Nephron progenitor cell (in vitro differentiated cells): ENCODE measurements at regions not wholly inside any gene's neighbourhood (a gene's known extent, or its start where the extent isn't known, plus 50 kb on each side); places are given as distances from the start of the nearest gene placed in this dataset.

Experiments used
- DNase-seq: peaks from one replicate; pipeline ENCODE4 v3.0.0; 2021
- H3K27ac Mint-ChIP-seq: 2 replicates; pipeline ENCODE4 v1.8.0; 2021; ENCODE audit warnings: mild to moderate bottlenecking, moderate library complexity, mixed read lengths
- H3K27me3 Mint-ChIP-seq: 2 replicates; pipeline ENCODE4 v1.8.0; 2021; ENCODE audit warnings: mild to moderate bottlenecking, low read depth, mixed read lengths; ENCODE audit not compliant: poor library complexity
- H3K36me3 Mint-ChIP-seq: 2 replicates; pipeline ENCODE4 v1.8.0; 2021; ENCODE audit warnings: low read depth, mixed read lengths
- H3K4me1 Mint-ChIP-seq: 2 replicates; pipeline ENCODE4 v1.8.0; 2021; ENCODE audit warnings: mixed read lengths
- H3K4me3 Mint-ChIP-seq: 2 replicates; pipeline ENCODE4 v1.8.0; 2021; ENCODE audit warnings: mild to moderate bottlenecking, moderate library complexity, mixed read lengths
- H3K9me3 Mint-ChIP-seq: 2 replicates; pipeline ENCODE4 v1.8.0; 2021; ENCODE audit warnings: mild to moderate bottlenecking, moderate library complexity, mixed read lengths
- TF ChIP-seq, protein P1 (sequence below): fragments of 200-600 bp; sonication (generic); IDR thresholded peaks from 2 replicates; pipeline ENCODE4 v1.5.0; 2021; ENCODE audit warnings: antibody characterized with exemption

DNA sequence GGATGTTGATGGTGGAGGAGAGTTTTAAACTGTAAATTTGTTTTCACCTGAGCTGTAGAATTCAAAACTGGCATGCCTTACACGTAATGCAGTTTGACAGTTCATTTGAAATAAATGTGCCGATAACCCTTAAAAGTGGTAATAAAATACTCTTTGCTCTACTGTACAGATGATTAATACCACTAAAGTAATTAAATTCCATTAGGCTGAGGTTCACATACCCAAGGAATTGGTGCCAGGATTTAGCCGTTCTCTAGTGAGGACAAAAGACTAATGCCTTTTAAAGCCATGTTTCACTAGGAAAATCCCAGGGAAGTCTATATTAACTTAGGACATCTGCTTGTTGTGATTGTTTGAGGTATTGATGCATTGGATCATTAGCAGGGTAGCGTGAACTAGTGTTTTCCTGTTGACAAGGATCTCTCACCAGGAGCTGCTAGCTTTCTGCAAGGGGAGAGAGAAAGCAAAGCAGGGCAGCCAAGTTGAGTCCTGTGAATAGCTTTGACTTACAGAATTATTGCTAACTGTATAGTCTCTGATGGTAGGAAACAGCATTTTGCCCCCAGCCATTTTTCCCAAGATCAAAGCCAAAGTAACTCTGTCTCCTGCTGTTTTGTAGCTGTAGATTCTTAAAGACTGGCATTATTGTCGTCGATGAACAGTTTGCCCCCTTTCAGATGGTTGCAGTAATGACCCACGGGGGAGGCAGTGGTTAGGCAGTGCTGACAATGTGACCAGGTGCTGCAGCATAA is 280.9 kb upstream of the FANCL start:
- Mint-ChIP-seq H3K27ac (no peak overlapping the region), H3K4me1 (peaks cover 17% of the 10 kb centered on the region), H3K9me3 (no peaks in the 10 kb centered on the region), H3K27me3 (peaks cover 3% of the 10 kb centered on the region), H3K36me3 (no peaks in the 10 kb centered on the region), H3K4me3 (peak overlapping the region; percentile 25)
- no peak for DNase-seq
- TF ChIP-seq, protein P1, sequence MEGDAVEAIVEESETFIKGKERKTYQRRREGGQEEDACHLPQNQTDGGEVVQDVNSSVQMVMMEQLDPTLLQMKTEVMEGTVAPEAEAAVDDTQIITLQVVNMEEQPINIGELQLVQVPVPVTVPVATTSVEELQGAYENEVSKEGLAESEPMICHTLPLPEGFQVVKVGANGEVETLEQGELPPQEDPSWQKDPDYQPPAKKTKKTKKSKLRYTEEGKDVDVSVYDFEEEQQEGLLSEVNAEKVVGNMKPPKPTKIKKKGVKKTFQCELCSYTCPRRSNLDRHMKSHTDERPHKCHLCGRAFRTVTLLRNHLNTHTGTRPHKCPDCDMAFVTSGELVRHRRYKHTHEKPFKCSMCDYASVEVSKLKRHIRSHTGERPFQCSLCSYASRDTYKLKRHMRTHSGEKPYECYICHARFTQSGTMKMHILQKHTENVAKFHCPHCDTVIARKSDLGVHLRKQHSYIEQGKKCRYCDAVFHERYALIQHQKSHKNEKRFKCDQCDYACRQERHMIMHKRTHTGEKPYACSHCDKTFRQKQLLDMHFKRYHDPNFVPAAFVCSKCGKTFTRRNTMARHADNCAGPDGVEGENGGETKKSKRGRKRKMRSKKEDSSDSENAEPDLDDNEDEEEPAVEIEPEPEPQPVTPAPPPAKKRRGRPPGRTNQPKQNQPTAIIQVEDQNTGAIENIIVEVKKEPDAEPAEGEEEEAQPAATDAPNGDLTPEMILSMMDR: no peak

DNA sequence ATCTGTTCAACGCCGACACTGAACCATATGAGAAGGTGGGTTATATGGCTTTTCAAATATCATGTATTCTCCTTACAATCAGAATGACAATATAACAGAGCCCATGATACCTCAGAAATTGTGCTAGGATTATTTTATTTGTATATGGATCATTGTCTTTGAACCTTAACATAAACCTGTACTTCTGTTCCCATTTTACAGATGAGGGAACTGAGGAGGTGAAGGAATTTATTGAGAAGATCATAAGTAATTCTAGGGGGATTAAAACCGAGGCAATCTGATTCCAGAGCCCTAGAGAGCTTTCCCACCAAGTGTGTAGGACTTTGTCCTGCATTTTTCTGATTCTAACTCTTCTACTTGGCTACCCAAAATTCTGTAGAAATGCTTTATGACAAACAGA is 279.8 kb upstream of the FANCL start:
- Mint-ChIP-seq H3K4me3 (no peak overlapping the region), H3K36me3 (no peaks in the 10 kb centered on the region), H3K27me3 (peaks cover 3% of the 10 kb centered on the region), H3K9me3 (no peaks in the 10 kb centered on the region), H3K27ac (no peak overlapping the region), H3K4me1 (peaks cover 17% of the 10 kb centered on the region)
- TF ChIP-seq, protein P1: no peak
- DNase-seq: no peak

DNA sequence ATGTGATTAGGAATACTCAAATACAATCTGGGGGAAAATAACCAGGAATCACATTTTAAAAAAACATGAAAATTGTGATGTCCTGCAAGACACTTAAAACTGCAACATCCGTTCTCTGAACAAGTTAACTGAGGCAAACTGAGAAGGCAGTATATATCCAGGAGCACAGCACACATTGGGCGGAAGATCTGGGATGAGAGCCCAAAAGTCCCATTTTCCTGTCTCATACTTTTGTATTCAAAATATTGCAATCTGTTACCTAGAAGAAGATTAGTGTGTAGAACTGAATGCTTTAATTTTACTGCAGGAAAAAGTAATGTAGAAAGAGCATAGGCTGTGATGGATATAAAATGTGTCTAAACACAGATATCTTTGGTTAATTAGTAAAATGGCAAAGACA is 276.8 kb upstream of the FANCL start:
- Mint-ChIP-seq H3K27me3 (peaks cover 3% of the 10 kb centered on the region), H3K4me1 (peaks cover 17% of the 10 kb centered on the region), H3K27ac (no peak overlapping the region), H3K9me3 (no peaks in the 10 kb centered on the region), H3K36me3 (no peaks in the 10 kb centered on the region), H3K4me3 (no peak overlapping the region)
- TF ChIP-seq, protein P1: no peak
- no peak for DNase-seq

DNA sequence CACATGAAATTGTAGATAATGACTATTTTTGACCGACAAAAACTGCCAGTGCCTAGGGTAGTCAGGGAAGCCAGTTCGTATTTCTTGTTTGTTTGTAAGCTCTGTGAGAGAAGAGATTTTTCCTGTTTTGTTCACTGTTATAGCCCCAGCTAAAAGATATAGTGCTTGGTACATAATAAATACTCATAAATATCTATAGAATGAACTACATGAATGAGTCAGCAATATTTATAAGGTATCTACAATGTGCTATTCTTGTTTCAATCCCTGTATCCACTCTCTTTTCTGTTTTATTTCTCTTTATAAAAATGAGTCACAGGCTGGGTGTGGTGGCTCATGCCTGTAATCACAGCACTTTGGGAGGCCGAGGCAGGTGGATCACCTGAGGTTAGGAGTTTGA is 275.6 kb upstream of the FANCL start:
- H3K4me3 Mint-ChIP-seq: no peak overlapping the region
- no peak overlapping the region for H3K27ac Mint-ChIP-seq
- no peak for DNase-seq
- no peaks in the 10 kb centered on the region for H3K9me3 Mint-ChIP-seq
- peaks cover 6% of the 10 kb centered on the region for H3K4me1 Mint-ChIP-seq
- H3K27me3 Mint-ChIP-seq: peaks cover 3% of the 10 kb centered on the region
- no peaks in the 10 kb centered on the region for H3K36me3 Mint-ChIP-seq
- TF ChIP-seq, protein P1: no peak

DNA sequence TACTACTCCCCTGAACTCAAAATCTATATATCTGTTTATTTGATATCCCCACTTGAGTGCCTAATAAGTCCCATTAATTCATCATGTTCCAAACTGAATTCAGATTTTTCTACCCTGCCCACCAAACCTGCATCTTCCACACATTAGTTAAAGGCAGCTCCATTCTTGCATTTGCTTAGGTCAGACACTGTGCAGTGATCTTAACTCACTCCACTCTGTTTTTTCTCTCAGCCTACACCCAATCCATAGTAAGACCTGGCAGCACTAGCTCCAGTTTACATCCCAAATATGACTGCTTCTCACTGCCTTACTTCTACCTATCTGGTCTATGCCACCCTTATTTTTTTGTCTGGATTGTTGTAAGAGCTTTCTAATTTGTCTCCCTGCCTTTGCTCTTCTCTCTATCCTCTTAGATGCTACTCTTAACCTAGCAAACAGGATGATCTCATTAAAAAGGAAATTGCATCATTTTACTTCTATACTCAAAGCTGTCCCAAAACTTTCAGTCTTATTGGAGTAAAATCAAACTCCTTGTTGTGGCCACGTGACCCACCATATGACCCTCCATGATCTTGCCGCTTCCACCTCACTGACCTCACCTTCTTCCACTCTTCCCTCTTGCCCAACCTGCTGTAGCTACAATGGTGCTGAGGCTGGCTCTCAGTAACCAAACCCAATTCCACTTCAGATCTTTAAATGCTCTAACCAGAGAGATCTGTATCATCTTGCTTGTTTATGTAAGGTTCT is 274.9 kb upstream of the FANCL start:
- DNase-seq: no peak
- no peak overlapping the region for H3K4me3 Mint-ChIP-seq
- H3K27me3 Mint-ChIP-seq: peaks cover 3% of the 10 kb centered on the region
- H3K9me3 Mint-ChIP-seq: no peaks in the 10 kb centered on the region
- H3K4me1 Mint-ChIP-seq: no peaks in the 10 kb centered on the region
- H3K36me3 Mint-ChIP-seq: no peaks in the 10 kb centered on the region
- H3K27ac Mint-ChIP-seq: no peak overlapping the region
- TF ChIP-seq, protein P1: no peak
